NCI-H345 treated with DMSO at 0.1 percent for 48 hours (cell line): ENCODE measurements at regions not wholly inside any gene's neighbourhood (a gene's known extent, or its start where the extent isn't known, plus 50 kb on each side); places are given as distances from the start of the nearest gene placed in this dataset.

Experiments
- DNase-seq: peaks from one replicate; lab custom pipeline; 2025; ENCODE audit not compliant: unreplicated experiment; lab: John Stamatoyannopoulos, UW

- DNase-seq: no peak
Observed at GRCh38 chr9:13607481-13608441, 328.3 kb upstream of the MPDZ start.

GRCh38 chr9:13606586-13606985 is 327.1 kb upstream of the MPDZ start:
- DNase-seq: no peak

GRCh38 chr9:13603921-13604320 is 324.4 kb upstream of the MPDZ start:
- DNase-seq: no peak

GRCh38 chr9:13598738-13599137 is 319.2 kb upstream of the MPDZ start:
- DNase-seq: no peak

- DNase-seq: no peak
Observed at GRCh38 chr9:13597427-13597826, 317.9 kb upstream of the MPDZ start.

DNA sequence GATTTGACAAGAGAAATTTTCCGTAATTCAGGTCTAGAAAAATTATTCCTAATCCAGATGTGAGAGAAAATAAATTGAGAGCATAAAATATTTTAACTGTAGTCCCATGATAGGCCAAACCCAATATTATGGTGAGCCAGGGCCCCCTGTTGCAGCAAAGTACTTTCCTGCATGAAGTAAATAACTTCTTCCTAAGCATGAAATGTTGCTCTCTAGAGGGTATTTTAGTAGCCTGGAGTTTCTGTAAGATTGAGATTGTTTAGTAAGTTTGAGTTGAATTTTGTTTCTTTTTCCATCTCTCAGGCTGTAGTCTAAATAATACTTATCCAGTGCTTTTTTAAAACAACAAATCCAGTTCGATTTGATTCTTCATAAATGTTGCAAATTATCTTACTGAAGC is 317.5 kb upstream of the MPDZ start:
- no peak for DNase-seq

- DNase-seq: no peak
Observed at GRCh38 chr9:13596383-13596970, 317.0 kb upstream of the MPDZ start.

GRCh38 chr9:13590996-13591395 is 311.5 kb upstream of the MPDZ start:
- DNase-seq: no peak

DNA sequence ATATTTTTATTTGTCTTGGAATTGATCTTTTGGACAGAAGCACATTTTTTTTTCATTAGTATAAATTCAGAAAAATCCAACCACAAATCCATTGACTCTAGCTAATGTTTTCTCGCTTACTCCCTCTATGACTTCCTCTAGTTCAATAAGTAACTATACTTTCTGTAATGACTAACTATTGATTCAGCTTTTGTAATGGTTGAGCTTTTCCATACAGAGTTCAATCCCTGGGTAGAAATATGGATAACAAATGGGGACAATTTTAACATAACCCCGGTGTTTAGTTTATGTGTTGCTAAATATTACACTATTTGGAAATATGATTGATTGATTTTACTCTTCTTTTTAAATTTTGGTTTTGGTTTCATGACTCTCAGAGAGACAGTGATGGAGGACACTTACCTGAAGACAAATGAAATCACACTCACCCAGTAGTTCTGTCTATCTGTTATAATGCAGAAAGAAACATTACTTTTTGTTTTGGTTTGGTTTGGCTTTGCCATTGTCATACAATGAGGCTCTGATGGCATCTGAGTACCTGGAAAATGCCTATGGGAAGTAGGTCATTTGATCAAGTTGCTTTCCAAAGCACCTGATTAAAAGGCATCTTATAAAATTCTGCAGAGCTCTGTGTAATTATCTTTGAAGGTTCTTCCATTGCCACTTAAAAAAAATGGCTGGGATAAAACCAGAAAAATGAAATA is 309.7 kb upstream of the MPDZ start:
- DNase-seq: no peak

- DNase-seq: no peak
Observed at GRCh38 chr9:13588151-13589033, 308.9 kb upstream of the MPDZ start.

GRCh38 chr9:13587571-13587970 is 308.1 kb upstream of the MPDZ start:
- DNase-seq: no peak

GRCh38 chr9:13586587-13587374 is 307.3 kb upstream of the MPDZ start:
- no peak for DNase-seq

- no peak for DNase-seq
Observed at GRCh38 chr9:13580760-13581159, 301.3 kb upstream of the MPDZ start.

DNA sequence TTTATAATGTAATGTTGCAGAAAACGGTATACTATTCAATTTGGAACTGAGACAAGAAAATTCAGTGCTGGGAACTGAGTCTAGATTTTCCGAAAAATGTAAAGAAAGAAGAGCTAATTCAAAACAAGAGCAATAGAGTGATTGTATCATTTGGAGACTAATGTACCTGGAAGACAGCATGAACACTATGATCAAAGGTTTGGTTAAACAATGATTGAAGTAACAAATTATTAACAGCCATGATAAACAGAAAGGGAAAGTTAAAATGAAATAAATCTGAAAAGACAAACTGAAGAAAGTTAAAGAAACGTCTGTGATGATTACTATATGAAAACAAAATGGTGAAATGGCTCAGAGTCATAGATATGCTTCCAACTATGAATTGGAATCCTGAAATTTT is 300.6 kb upstream of the MPDZ start:
- DNase-seq: no peak

- DNase-seq: no peak
Observed at GRCh38 chr9:13576101-13576500, 296.6 kb upstream of the MPDZ start.

GRCh38 chr9:13575558-13575957 is 296.1 kb upstream of the MPDZ start:
- no peak for DNase-seq

DNA sequence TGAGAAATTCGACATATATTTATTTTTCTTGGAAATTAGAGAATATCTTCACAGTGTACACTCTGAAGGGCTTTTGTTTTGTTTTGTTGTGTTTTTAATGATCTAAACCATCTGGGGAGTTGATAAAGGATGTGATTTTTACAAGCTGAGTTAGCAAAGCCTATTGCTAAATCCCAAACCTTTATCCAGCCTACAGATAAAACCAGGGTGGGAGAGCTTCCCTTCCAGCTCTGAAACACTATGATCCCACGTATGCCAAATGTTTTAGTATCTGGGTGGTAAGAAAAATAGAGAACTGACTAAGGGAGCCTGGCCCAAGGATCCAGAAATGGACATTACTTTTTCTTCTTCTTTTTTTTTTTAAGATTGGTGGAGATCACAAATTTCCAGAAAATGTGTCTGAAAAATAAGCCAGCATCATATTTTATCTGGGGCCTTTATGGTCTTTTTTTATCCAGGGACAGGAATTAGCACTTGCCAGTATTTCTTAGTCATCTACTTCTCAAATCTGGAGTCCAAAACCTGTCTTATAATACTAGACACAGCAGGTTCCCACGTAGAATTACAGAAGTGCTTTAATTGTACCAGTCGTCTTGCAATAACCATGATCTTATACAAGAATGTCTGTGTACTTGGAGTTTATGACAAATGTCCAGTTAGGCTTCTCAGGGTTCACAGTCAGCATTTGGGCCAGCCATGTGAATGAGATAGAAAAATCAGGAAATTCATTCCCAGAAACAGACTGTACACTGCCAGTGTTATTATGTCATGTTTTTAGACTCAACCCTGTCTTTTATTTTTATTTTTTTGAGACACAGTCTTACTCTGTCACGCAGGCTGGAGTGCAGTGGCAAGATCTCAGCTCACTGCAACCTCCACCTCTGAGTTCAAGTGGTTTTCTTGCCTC is 290.8 kb upstream of the MPDZ start:
- no peak for DNase-seq

DNA sequence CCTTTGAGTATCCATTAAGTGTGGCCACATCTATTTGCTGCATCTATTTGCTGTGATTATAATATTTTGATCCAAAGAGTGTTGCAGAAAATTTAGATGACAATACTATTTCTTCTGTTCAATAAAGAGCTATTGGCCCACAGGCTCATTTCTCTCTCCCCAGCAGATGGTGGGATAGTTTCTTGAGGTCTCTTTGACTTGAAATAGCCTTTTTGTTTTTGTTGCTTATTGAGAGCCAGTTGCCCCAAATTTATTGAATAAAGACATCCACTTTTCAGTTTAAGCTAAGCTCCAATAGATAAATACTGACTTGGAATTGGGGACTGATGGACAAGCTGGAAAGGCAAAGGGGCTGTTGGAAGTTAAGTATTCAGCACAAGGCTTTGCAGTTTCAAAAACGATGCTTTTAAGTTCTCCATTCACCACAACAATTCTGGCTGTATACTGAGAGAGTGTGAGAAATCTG is 290.1 kb upstream of the MPDZ start:
- no peak for DNase-seq
